Superior temporal gyrus (tissue), 1 donor: ENCODE measurements at regions not wholly inside any gene's neighbourhood (a gene's known extent, or its start where the extent isn't known, plus 50 kb on each side); places are given as distances from the start of the nearest gene placed in this dataset.

Source experiments
- DNase-seq: peaks from one replicate; pipeline ENCODE4 v3.0.0-alpha.2; 2016; ENCODE audit errors: extremely low spot score

- DNase-seq: no peak
Observed at GRCh38 chr14:76603713-76604112, 157.6 kb upstream of the VASH1 start.

GRCh38 chr14:76607510-76607909 lies 153.8 kb upstream of the VASH1 start:
- no peak for DNase-seq

- no peak for DNase-seq
Observed at GRCh38 chr14:76612654-76613053, 148.6 kb upstream of the VASH1 start.

- DNase-seq: no peak
Observed at GRCh38 chr14:76613616-76614015, 147.7 kb upstream of the VASH1 start.

GRCh38 chr14:76615331-76615730 lies 145.9 kb upstream of the VASH1 start:
- DNase-seq: no peak

GRCh38 chr14:76617440-76617839 lies 143.8 kb upstream of the VASH1 start:
- DNase-seq: no peak

- DNase-seq: no peak
Observed at GRCh38 chr14:76636602-76637001, 124.7 kb upstream of the VASH1 start.

GRCh38 chr14:76638841-76639240 lies 122.4 kb upstream of the VASH1 start:
- DNase-seq: no peak

GRCh38 chr14:76639606-76640229 lies 121.5 kb upstream of the VASH1 start:
- no peak for DNase-seq

- no peak for DNase-seq
Observed at GRCh38 chr14:76640923-76641395, 120.3 kb upstream of the VASH1 start.

- no peak for DNase-seq
Observed at GRCh38 chr14:76641541-76641940, 119.7 kb upstream of the VASH1 start.

- DNase-seq: no peak
Observed at GRCh38 chr14:76643887-76644286, 117.4 kb upstream of the VASH1 start.

GRCh38 chr14:76644855-76645518 lies 116.3 kb upstream of the VASH1 start:
- peak; percentile 49 for DNase-seq

- peak; percentile 69 for DNase-seq
Observed at GRCh38 chr14:76647697-76648298, 113.5 kb upstream of the VASH1 start.

GRCh38 chr14:76651410-76652055 lies 109.7 kb upstream of the VASH1 start:
- no peak for DNase-seq

GRCh38 chr14:76653875-76654572 lies 107.2 kb upstream of the VASH1 start:
- no peak for DNase-seq

- DNase-seq: no peak
Observed at GRCh38 chr14:76654573-76655108, 106.6 kb upstream of the VASH1 start.

- no peak for DNase-seq
Observed at GRCh38 chr14:76655331-76655730, 105.9 kb upstream of the VASH1 start.

- DNase-seq: no peak
Observed at GRCh38 chr14:76656592-76656991, 104.7 kb upstream of the VASH1 start.

- DNase-seq: no peak
Observed at GRCh38 chr14:76657404-76657803, 103.9 kb upstream of the VASH1 start.

GRCh38 chr14:76657846-76658245 lies 103.4 kb upstream of the VASH1 start:
- DNase-seq: no peak

GRCh38 chr14:76662580-76662979 lies 98.7 kb upstream of the VASH1 start:
- no peak for DNase-seq
